GM11168 (cell line): ENCODE measurements at regions not wholly inside any gene's neighbourhood (a gene's known extent, or its start where the extent isn't known, plus 50 kb on each side); places are given as distances from the start of the nearest gene placed in this dataset.
"Not testable (repeated sequence)": the region's sequence is repeated elsewhere in the genome, so short reads cannot be mapped to it uniquely, and the experiment has no call there.

Experiments
- in situ Hi-C: fragments of 300-500 bp; cut with MboI; formaldehyde crosslinking; loops from one replicate; pipeline ENCODE4 v1.12.0; 2022; ENCODE audit warnings: low sequenced_read_pairs; ENCODE audit not compliant: unreplicated experiment

DNA sequence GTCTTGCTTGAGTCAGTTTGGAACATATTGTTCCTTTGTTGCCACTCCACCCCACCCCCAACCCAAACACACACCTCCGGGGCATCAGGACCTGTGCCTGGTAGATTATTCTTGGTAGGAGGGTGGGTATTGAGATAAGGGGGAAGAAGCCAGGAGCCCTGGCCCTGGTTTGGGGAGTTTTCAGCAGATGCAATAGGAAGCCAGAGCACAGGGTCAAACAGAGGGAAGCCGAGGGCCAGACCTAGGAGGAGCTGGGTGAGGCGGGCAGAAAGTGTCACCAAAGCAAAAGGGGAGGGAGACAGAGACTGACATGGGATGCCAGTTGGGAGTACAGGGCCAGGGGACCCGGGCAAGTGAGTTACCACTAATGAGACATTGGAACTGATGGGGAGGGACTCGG, 163.1 kb downstream of the RPLP1 start:
- in situ Hi-C loops: no loop called here

DNA sequence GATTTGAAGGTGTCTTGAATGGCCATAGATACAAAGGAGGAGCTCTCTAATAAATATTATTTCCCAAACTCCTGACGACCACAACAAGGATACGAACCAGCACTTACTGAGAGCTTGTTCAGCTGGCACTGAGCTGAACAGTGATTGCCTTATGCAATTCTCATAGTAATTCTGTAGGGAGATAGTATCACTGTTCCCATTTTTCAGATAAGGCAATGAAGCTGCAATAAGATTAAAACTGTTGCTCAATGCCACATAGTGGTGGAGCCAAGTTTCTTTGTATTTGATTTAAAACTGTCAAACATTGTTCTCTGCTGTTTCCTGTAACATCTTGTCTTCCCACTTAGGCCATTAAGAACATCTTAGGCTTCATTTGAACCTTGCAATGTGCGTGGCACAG, 163.9 kb downstream of the RPLP1 start:
- in situ Hi-C loops: no loop called here

DNA sequence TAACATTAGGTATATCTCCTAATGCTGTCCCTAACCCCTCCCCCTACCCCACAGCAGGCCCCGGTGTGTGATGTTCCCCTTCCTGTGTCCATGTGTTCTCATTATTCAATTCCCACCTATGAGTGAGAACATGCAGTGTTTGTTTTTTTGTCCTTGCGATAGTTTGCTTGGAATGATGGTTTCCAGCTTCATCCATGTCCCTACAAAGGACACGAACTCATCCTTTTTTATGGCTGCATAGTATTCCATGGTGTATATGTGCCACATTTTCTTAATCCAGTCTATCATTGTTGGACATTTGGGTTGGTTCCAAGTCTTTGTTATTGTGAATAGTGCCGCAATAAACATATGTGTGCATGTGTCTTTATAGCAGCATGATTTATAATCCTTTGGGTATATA, 164.5 kb downstream of the RPLP1 start:
- in situ Hi-C loops: not testable (repeated sequence)

DNA sequence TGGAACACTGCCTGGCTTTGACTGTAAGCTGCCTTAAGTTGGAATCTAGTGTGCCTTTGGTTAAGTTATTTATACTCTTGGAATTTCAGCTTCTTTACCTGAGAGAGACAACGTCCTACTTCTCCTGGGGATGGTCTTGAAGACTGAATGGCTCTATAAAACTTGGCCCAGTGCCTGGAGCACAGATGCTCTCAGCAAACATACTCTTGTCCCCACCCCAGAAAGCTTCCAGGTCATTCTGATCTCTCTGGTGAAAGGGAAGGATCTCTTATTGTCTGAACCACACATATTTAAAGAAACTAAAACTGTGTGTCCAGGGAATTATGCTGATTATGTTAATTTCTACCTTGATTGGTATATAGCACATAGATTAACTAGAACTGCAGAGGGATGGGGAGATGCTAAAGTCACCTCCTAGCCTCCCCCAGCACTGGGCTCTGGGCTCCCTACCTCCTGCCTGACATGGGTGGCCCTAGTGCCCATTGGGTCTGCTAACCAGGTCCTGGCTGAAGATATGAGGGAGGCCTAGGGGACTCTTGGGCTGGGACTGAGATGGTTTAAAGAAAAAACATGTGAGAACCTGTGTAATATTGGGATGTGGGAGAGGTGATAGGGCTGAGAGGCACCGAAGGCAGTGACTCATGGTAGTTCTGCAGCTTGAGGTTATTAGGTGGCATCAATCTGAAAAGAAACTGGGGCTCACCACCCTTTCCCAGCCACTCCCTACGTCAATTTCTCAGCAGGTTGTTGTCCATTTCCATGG, 171.0 kb downstream of the RPLP1 start:
- in situ Hi-C loops: no loop called here

DNA sequence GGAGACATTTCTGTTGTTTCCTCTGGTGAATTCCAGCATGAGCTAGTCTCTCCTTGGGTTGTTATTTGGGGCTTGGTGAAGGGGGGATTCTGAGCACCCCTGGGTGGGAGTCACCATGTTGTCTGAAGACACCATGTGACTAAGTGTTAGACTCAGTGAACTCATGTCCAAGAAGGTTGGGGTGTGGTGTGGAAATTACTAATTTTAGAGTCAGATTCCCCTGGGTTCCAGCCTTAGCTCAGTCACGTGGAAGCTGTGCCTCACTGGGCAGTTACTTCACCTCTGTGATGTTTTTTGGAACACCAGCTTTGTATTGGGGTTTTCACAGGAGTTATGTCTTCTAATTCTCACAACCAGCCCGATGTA, 171.5 kb downstream of the RPLP1 start:
- in situ Hi-C loops: no loop called here

DNA sequence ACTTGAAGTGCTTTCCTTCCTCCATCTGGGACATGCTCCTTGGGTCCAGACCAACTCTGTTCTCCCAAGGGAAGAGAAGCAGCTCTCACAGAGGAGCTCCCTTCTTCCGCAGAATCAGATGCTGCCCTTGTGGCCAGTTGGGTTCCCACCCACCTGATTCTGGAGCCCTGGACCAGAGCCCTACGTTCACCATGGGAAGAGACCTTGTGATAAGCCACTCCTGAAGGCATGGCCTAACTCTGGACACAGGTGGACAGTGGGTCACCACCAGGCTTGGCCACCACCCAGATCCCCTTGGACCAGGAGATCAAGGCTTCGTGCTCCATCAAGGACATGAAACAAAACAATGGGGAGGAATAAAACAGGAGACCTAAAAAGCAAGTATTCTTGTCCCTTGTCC, 172.2 kb downstream of the RPLP1 start:
- in situ Hi-C loops: no loop called here

DNA sequence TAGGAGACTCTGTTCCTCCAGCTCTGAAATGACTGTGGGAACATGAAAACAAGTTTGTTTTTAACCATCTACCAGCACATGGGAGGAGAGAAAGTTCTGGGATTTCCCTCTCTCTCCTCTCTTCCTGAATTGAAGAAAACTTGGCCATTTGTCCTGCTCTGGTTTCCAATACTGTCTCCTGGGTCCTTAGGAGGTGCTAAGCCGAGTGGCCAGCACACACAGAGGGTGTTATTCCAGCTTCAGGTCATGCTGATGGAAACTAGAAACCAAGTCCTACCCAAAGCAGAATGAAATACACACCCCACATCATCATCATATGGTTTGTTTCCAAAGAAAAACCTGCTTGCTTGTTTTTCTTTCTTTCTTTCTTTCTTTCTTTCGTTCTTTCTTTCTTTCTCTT, 172.7 kb downstream of the RPLP1 start:
- in situ Hi-C loops: no loop called here

DNA sequence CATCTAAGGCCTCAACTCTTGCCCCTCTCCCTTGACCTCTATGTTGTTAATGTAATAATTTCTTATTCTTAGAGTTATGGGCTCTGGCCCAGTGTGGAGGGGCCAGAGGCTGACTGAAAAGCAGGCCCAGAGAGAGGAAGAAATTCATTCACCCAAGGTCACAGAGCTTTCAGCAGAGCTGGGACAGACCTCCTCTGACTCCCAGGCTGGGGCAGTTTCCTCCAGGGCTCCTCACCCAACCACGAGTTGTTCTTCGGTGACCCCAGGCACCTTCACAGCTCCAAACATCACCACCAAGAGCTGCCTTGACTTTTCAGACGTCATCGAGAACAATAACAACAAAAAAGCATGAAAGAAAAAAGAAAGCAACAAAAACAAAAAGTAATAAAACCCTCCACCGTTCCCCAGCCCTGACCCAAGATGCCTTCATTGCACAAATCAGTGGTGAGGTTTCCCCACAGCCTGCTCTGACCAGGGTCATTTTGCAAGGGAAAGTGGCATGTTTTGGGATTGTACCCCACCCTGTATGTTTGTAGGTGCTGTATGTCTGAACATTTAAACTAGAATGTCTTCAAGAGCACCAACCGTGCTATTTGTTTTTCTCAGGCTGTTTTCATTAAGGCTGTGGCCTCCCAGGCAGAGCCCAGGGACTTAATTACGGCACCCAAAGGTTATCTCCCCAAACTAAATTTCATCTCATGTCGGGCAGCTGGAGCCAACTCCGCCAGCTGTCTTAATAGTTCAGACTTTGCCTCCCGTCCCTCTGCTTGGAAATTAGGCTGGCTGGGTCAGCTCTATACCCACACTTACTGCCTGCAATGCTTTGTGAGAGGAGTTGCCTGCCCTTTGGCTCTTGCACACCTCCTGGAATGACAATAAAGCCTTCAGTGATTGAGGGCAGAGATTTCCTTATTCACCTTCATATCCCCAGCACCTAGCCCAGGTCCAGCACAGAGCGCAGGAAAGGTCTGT, 173.8 kb downstream of the RPLP1 start:
- in situ Hi-C loops: no loop called here

DNA sequence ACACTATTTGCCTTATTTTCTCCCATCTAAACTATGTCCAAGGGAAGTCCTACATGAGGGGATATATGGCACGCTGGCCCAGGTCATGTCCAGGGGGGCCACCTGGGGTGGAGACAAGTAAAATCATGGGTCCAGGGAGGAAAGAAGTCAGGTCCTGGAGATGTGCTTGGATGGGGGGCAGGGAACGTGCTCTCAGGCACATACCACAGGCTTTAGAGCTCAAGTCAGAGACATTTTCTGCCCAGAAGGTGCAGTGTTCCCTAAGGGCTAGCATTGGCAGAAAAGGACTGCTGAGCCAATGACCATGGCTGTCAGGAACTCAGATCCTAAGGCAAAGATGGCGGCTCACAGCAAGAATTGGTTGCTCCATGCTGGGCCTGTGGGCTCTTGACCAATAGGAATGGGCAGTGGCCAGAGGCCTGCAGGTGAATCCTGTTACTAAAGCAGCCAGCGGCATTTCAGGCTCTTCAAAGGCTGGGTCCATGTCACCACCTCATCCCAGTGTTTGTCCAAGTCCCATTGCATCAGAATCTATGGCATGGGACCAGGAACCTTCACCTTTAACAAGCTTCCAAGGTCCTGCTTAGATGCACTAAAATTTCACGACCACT, 175.0 kb downstream of the RPLP1 start:
- in situ Hi-C loops: no loop called here

DNA sequence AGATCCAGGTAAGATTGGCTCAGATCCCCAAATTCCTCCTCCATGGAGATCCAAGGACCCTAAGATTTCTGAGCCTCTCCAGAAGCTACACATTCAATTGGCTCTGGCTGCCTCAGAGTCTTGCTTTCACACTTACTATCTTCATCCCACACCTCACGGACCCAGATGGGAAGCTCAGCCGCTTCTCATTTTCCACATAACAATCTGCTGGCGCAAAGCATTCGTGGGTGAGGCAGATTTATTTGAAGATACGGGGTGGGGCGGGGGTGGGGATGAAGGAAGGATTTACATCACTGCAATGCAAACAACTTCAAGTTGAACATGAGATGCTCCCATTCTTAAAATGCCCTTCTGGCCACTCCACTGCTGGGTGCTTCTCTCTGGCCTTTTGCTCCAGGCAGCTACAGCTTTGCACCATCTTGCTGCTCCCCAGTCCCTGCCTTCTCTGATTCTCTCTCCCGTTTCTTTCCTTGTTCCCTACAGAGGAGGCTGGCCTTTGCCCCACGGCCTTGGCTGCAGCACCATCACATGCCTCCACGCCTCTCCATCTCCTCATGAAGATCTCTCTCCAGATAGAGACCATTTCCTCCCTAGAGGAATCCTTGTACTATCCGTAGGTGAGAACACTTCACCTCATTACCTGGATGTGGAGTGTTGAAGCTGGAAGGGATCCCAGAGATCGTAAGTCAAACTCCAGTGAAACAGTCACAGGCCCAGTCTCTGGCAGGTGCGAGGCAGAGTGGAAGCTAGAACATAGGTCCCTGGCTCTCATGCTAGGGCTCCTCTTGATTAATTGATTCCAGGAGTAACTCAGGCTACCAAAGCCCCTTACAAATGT, 175.9 kb downstream of the RPLP1 start:
- in situ Hi-C loops: no loop called here

DNA sequence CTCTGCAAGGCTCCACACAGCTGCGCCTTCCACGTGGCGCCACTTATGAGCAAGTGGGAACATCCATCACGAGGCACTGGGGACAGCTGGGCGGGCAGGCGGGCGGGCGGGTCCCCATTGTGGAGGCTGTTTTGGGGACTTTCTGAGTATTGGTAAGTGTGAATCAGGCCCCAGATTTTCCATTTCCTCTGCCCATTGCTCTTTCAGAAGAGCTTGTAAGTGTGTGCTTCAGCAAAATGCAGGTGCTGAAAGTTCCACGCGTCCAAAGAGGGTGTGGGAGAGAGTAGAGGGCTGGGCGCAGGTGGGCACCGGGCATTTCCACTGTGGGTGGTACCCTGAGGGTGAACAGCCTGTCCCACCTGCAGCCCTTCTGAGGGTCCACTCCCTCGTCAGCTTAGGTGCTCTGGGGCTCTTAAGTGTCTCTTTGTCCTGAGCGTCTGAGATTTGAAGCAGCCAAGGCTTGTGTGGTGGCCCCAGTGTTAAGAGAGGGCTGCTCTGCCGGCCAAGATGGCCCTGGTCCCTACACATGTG, 177.1 kb downstream of the RPLP1 start:
- in situ Hi-C loops: no loop called here

DNA sequence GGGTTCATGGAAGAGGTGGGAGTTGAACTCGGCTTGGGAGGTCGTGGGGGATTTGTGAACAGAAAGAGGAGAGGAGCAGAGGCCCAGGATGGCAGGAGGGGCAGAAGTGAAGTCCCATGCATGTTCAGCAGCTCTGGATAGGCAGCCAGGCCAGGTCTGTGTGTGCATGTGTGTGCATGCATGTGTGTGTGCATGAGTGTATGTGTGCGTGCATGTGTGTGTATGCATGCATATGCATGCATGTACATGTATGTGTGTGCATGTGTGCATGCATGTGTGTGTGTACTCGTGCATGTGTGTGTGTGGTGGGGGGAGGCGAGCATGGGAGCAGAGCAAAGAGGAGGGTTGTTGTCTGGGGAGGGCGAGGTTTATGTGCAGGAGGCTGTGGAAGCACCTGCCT, 178.4 kb downstream of the RPLP1 start:
- in situ Hi-C loops: no loop called here

DNA sequence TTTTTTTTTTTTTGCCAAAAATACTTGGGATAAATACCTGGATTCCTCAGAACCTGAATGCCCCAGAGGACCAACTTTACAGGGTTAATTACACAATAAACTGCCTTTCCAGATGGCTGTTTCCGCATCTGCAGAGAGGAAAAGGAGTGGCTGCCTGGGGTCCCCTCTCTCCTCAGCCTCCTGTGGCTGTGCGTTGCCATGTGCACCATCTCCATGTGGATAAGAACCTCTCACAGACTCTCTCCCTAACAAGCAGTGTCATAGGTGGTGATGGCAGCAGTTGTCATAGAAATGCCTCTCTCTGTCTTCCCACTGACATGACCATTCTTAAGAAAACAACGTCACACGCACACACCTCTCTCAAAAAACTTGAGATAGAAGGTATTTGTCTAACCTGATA, 179.4 kb downstream of the RPLP1 start:
- in situ Hi-C loops: no loop called here

DNA sequence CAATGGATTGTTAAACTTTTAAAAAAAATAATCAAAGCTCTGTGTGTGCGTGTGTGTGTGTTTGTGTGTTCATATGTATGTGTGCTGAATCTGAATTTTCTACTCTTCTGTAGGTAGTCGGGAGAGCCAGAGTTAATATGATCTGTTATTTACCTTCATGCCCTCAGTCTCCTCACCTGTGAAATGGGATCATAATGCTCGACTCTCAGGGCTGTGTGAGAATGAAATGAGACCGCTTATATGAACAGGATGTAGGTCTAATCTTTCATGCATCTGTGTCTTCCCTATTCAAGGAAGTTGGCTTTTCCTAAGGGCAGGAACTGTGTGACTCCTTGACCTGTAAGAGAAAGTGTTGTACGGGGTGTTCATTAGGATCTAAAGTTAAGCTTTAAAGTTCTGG, 182.2 kb downstream of the RPLP1 start:
- in situ Hi-C loops: no loop called here

DNA sequence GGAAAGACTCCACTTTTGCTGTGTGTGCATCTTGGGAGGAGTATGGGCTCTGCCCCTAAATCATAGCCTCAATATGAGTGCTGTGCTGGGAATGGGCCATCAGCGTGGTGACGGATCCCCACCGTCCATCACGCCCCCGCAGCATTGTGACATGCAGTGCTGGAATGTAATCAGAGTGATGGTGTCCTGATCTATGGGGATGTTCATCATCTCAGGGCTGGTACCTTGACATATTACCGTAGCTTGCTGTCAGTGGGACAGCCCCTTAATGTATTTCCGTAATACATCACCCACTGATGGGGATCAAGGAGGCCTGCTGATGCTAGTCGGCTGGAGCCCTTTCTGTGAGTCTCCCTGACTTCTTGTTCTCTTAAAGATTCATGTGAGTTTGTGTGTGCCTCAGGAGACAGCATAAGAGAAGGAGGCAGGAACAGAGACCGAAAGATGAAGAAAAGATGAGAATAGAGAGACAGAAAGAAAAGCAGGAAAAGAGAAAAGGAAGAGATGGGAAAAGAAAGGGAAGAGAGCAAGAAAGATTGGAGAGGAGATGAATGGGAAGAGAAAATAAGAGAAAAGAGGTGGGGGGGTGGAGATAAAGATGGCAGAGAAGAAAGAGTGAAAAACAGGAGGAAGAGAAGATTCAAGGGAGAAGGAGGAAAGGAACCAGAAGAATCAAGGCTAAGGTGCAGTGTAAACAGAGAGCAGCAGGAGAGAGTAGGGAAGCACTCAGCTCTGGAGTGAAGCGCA, 183.7 kb downstream of the RPLP1 start:
- in situ Hi-C loops: no loop called here

DNA sequence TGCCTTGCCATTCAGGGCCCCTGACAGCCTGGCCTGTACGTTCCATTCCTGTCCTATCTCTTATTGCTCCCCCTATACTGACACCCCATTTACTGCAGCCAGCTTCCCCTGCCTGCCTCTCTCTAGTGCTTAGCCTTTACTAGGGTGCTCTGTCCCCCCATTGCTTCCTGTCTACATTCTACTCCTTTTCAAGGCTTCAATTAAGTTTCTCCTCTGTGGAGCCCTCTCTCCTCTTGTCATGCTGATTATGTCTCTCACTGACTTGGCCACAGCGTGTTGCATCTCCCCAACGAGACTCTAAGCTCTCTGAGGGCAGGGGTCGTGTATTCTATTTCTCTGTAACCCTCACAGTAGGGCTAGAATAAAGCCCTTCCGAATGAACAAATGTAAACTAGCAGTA, 185.2 kb downstream of the RPLP1 start:
- in situ Hi-C loops: no loop called here

DNA sequence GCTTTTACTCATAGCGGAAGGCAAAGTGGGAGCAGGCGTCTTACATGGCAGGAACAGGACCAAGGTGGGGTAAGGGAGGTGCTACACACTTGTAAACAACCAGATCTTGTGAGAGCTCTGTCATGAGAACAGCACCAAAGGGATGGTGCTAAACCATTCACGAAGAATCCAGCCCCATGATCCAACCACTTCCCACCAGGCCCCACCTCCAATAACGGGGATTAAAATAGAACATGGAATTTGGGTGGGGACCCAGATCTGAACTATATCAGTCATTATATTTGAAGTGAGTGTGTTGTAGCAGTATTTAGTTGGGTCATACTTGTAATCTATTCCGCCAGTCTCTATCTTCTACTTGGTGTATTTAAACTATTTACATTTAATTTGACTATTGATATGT, 190.9 kb downstream of the RPLP1 start:
- in situ Hi-C loops: no loop called here

DNA sequence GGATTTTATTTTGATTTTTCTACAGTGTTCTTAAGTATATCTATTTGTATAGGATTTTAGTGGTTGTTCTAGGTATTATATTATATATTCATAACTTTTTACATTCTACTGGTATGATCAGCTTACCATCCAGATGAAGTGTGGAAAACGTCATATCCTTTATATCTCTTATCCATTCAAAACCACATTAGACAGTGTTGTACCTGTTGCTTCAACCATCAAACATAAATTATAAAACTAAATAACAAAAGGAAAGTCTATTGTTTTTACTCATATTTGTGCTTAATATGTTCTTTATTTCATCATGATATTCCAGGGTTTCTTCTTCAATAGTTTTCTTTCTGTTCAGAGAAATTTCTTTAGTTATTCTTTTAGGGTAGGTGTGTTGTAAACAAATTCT, 191.4 kb downstream of the RPLP1 start:
- in situ Hi-C loops: no loop called here

DNA sequence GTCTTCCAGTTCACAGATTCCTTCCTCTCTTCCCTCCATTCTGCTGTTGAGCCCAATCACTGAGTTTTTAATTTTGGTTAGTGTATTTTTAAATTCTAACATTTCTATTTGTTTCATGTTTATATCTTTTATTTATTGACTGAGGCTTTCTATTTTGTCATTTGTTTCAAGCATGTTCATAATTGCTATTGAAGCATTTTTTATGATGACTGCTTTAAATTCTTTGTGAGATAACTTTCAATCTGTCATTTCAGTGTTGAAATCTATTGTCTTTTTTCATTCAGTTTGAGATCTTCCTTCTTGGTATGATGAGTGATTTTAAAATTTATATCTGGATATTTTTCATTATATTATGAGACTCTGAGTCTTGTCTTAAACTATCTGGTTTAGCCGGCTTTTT, 192.3 kb downstream of the RPLP1 start:
- in situ Hi-C loops: no loop called here
